GM12873 (cell line): ENCODE measurements at regions not wholly inside any gene's neighbourhood (a gene's known extent, or its start where the extent isn't known, plus 50 kb on each side); places are given as distances from the start of the nearest gene placed in this dataset.

Experiments
- TF ChIP-seq, protein P1 (sequence below): IDR thresholded peaks from 2 replicates; pipeline ENCODE4 v1.5.1; 2012; ENCODE audit warnings: low read depth, mild to moderate bottlenecking, moderate library complexity, low read length, control low read depth; ENCODE audit not compliant: insufficient read depth; ENCODE audit errors: missing control alignments

DNA sequence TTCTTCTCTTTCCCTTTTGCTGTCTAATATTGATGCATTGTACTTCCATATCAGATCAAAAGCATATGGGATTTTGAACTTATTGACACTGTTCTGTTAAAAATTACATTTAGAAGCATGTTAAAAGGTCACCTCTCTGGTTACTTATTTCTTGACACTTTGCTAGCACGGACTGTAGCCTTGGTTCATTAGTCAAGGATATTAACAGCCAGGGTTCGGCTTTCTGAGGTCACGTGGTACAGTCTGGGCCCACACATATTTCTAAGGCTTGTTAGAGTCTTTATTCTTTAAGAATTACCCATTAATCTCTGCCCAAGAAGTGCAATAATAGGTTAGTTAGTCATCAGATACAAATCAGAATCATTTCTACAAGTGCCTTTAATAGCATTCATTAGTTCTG lies 1035.8 kb upstream of the FANCL start:
- TF ChIP-seq, protein P1, sequence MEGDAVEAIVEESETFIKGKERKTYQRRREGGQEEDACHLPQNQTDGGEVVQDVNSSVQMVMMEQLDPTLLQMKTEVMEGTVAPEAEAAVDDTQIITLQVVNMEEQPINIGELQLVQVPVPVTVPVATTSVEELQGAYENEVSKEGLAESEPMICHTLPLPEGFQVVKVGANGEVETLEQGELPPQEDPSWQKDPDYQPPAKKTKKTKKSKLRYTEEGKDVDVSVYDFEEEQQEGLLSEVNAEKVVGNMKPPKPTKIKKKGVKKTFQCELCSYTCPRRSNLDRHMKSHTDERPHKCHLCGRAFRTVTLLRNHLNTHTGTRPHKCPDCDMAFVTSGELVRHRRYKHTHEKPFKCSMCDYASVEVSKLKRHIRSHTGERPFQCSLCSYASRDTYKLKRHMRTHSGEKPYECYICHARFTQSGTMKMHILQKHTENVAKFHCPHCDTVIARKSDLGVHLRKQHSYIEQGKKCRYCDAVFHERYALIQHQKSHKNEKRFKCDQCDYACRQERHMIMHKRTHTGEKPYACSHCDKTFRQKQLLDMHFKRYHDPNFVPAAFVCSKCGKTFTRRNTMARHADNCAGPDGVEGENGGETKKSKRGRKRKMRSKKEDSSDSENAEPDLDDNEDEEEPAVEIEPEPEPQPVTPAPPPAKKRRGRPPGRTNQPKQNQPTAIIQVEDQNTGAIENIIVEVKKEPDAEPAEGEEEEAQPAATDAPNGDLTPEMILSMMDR: no peak

DNA sequence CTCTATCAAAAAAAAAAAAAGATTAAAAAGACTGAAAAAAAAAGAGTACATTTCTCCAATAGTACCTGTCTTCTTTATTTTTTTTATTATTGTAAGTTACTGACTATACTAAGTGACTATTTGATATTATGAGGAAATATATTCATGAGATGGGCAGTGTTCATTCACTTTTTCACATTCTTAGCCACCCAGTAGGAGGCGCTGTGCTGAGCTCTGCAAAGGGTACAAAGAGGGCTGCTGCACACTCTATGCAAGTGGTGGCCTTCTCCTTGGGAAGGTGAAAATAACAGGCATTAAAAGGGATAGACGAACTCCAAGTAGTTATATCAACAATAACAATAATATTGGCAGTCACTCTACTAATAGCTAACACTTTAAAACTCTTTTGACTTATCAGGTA lies 1034.9 kb upstream of the FANCL start:
- TF ChIP-seq, protein P1: peak; percentile 62

DNA sequence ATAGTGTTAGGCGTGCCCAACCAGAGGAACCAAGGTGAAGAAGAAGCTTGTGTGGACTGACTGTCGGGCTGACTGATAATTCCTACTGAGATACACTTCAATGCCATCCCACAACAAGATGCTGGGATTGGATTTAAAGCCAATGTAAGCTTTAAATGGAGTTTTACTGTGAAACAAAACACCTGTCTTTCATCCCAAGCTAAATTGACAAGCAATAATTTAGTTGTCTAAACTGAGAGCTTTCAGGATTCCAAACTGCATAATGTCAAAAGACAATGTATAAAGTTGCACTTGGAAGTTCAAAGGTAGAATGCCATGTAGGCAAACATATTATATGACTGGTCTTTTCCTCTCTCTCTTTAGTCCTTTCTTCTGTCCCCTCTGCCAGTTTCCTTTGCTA lies 1025.3 kb upstream of the FANCL start:
- TF ChIP-seq, protein P1: no peak

DNA sequence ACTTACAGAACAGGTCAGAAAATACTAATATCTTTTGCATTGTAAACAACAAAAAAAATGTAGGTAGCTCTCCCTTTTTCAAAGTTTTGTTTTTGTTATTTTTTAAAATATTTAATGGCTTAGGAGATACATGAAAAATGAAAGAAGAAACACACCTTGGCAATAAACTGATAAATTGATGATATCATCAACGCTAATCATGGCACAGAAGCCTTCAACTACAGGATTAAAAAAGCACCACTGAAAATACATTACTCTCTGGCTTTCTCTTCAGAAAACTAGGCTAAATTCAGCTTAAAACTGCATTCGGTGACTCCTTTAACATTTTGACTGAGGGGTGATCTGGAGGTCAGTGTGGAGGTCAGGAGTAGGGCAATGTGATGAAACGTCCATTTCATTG lies 1018.8 kb upstream of the FANCL start:
- TF ChIP-seq, protein P1: no peak

DNA sequence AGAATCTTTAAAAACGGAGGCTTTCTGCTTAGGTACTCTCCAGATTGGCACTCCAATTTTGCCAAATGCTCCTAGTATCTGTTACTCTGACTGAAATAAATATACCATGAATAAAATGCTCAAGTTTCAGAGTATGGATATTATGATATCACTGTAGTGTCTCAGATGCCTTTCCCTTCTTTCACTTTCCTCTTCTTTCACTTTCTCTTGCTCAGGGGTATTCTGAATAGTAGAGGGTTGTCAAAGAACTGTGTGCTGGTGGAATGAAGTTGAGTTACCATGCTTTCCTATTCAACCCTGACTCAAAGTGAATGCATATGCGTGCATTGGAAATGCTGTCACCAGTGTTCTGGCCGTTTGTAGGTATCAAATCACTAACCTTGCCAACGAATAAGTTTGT lies 1015.2 kb upstream of the FANCL start:
- TF ChIP-seq, protein P1: no peak

DNA sequence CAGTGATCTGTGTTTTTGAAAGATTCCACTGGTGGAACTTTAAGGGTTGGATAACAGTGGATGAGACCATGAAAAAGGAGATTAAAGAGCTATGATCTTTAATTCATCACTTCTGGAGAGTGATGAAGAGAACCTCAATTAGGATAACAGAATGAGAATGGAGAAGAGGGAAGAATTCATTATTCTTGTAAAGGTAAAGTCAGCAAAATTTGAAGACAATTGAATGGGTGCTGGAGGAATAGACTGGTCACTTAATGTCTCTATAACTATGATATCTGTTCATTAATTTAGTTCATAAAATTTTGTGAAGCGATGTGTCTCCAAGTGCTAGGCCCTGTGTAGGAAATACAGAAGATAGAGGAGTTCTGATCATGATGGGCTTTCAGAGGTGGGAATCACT lies 1013.2 kb upstream of the FANCL start:
- TF ChIP-seq, protein P1: no peak

DNA sequence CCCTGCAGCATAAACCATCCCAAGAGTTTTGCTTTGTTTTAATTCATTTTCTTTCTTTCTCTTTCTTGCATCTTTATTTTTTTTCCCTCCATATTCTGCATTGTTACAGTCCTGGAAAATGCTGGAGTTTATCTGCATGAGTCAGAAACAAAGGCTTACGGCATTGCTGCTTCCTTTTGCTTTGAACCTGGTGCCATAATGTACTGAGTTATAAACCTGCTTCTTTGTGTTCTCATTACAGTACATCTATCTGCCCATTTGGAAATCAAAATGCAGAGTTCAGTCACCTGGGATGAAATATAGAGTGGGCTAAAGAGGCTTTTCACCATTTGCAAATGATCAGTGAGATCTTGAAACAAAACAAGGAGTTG lies 1009.2 kb upstream of the FANCL start:
- TF ChIP-seq, protein P1: no peak
